ENCODE measurements at regions not wholly inside any gene's neighbourhood (a gene's known extent, or its start where the extent isn't known, plus 50 kb on each side); places are given as distances from the start of the nearest gene placed in this dataset.

DNA sequence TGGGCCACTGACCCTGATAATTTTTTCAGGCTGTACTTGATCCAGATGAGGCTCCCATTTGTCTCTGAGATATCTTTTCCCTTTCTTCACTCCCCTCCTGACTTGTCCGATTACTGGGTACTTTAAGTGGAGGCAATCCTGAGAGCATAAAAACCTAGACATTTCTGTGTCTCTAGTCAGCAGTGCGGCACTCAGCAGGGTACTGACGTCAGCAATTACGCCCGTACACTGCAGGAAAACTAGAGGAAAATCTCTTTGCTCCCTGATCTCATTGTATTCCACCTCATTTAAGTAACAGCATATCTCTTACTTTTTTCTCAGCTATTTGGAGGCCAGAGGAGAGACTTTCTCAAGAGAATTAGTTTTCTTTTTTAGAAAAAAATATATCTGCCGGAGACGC is 315.5 kb upstream of the OR4E1 start:
- no peak for TF ChIP-seq EZH2phosphoT487 (IDR thresholded peaks at IDR 0.05; ENCODE audit: insufficient read depth, low read depth)
- TF ChIP-seq EZH2 (IDR thresholded peaks at IDR 0.05; ENCODE audit: insufficient read depth, poor library complexity, severe bottlenecking): no peak

Data from GM23248 (cell line).